Pancreas (tissue), 10 donors: ENCODE measurements at regions not wholly inside any gene's neighbourhood (a gene's known extent, or its start where the extent isn't known, plus 50 kb on each side); places are given as distances from the start of the nearest gene placed in this dataset.

Source experiments
- ATAC-seq, 4 donors: fragments of 200-7000 bp; cut with Tn5 transposase; one replicate each; pipeline versions ENCODE4 v1.8.0 to v1.9.1; 2020; ENCODE audit warnings: mild to moderate bottlenecking in 4 of 4, moderate library complexity in 4 of 4
- DNase-seq, 6 donors: peaks; one replicate each; pipeline ENCODE4 v3.0.0-alpha.2; 2020
- FAIRE-seq: peaks from 2 replicates; lab custom pipeline; 2012; peaks lifted over from hg19 to GRCh38; lab: Jason Lieb, UNC
- H3K27ac ChIP-seq, 4 donors: fragments of 200-600 bp; sonication (generic); 1 replicate in 3 of 4; 2 replicates in 1 of 4; pipeline versions ENCODE4 v1.5.0 to v1.8.0; 2020
- H3K27me3 ChIP-seq, 4 donors: fragments of 200-600 bp; one replicate each; pipeline ENCODE4 v1.8.0; 2021
- H3K36me3 ChIP-seq, 3 donors: fragments of 200-600 bp; sonication (generic) in 1 of 3; one replicate each; pipeline versions ENCODE4 v1.5.0 to v1.8.0; 2020 to 2021
- H3K4me1 ChIP-seq, 3 donors: fragments of 200-600 bp; one replicate each; pipeline ENCODE4 v1.8.0; 2021
- H3K4me3 ChIP-seq, 4 donors: fragments of 200-600 bp; sonication (generic) in 2 of 4; one replicate each; pipeline versions ENCODE4 v1.5.0 to v1.8.0; 2020 to 2021
- H3K9me3 ChIP-seq, 4 donors: fragments of 200-600 bp; one replicate each; pipeline ENCODE4 v1.8.0; 2021
- WGBS, 2 donors: extraction: QIAGEN DNeasy Blood & Tissue Kit; methylation state at CpG; one replicate each; pipeline ENCODE4 v1.1.7; 2013; 5-methylcytosine and 5-hydroxymethylcytosine counted together
- intact Hi-C, 3 donors: fragments of 100-400 bp; cut with DNase I; formaldehyde crosslinking; loops; one replicate each; pipeline versions ENCODE4 v1.11.1 to v1.14.2; 2022
- TF ChIP-seq, protein P1 (sequence below), 4 donors: fragments of 200-600 bp; sonication (generic) in 3 of 4; IDR thresholded peaks; one replicate each; pipeline versions ENCODE4 v1.5.0 to v1.8.0; 2021; ENCODE audit warnings: antibody characterized with exemption in 4 of 4
- donor health status: healthy with polysubstance abuse.
- donor health status: DM: no; HTN: no; CAD: no; lungs with moderate emphysema.
- donor health status: DM: no; HTN: no; CAD: no.
- donor health status: control.
- donor health status: control.
- donor health status: Bipolar disorder and iron deficiency.
- donor health status: DM: yes; HTN: yes; CAD: no.
- donor health status: DM: no; HTN: no; CAD: no.
- donor health status: DM: no; HTN: no; CAD: no.
- donor health status: DM: yes; HTN: yes; CAD: no.

DNA sequence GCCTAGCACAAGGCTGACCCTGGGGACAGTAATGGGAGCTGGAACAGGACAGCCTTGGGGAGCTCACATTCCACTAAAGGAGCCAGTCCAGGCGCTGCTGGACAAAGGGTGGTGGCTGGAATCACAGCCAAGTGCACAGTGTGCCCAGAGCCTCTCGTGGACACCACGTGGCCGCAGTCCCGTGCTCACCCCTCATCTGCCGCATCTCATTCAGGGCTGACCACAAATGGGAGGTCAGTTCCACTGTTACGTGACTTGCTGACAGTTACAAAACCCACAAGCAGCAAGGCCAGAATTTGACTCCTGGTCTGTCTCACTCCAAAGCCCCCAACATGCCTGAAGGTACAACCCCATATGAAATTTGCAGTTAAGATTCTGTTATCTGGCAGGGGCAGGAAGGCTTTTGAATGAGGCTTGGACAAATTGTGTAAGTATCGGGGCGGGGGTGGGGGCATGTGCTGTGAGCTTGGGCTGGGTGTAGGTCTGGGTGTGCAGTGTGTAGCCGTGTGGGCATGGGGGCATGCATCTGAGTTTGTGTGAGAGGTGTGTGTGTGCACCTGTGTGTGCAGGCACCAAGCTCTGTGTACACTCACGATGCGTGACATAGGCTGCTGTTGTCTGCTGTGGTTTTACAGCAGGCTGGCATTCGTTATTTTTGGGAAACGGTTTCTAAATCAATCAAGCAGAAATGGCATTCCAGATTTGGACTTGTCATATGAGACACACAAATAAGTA is 301.7 kb downstream of the BRD1 start:
- Histone ChIP-seq H3K27ac (no peak overlapping the region), H3K36me3 (no peaks in the 10 kb centered on the region), H3K4me3 (no peak overlapping the region), H3K27me3 (peaks cover 0 to 7% (median 0%) of the 10 kb centered on the region in 4 donors), H3K4me1 (no peaks in the 10 kb centered on the region), H3K9me3 (no peaks in the 10 kb centered on the region)
- no peak for FAIRE-seq
- intact Hi-C loops: no loop called here
- no peak for DNase-seq
- 37 to 41% methylated on average over 14 of the region's 14 CpGs for WGBS, 2 donors
- peak in 1 of 4 donors; percentile 20 for ATAC-seq
- TF ChIP-seq, protein P1, sequence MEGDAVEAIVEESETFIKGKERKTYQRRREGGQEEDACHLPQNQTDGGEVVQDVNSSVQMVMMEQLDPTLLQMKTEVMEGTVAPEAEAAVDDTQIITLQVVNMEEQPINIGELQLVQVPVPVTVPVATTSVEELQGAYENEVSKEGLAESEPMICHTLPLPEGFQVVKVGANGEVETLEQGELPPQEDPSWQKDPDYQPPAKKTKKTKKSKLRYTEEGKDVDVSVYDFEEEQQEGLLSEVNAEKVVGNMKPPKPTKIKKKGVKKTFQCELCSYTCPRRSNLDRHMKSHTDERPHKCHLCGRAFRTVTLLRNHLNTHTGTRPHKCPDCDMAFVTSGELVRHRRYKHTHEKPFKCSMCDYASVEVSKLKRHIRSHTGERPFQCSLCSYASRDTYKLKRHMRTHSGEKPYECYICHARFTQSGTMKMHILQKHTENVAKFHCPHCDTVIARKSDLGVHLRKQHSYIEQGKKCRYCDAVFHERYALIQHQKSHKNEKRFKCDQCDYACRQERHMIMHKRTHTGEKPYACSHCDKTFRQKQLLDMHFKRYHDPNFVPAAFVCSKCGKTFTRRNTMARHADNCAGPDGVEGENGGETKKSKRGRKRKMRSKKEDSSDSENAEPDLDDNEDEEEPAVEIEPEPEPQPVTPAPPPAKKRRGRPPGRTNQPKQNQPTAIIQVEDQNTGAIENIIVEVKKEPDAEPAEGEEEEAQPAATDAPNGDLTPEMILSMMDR (IDR thresholded peaks at IDR 0.05): no peak

- ATAC-seq (no peak), DNase-seq (no peak), FAIRE-seq (no peak)
- WGBS, 2 donors: 39 to 53% methylated on average over 9 of the region's 9 CpGs
- no peak overlapping the region for H3K4me3 ChIP-seq
- no peaks in the 10 kb centered on the region for H3K4me1 ChIP-seq
- intact Hi-C loops: no loop called here
- TF ChIP-seq, protein P1 (IDR thresholded peaks at IDR 0.05): no peak
- H3K36me3 ChIP-seq: no peaks in the 10 kb centered on the region
- H3K27me3 ChIP-seq: peaks cover 0 to 7% (median 0%) of the 10 kb centered on the region in 4 donors
- no peak overlapping the region for H3K27ac ChIP-seq
- H3K9me3 ChIP-seq: no peaks in the 10 kb centered on the region
Observed at GRCh38 chr22:49525360-49525759, 302.3 kb downstream of the BRD1 start.

DNA sequence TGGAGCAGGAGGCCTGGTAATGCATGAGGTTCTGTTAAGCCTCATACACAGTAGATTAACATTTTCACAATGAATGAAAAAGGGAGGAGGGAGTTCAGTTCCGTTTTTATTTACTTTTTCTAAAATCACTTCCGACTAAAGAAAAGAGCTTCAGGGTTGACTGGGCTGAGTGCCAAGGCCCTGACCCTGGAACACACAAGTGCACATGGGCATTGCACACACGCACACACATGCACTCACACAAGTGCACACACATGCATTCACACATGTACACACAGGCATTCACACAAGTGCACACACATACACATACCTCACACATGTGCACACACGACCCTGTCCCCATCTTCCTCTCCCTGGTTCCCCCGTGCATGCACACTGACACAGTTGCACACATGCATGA is 303.3 kb downstream of the BRD1 start:
- 19 to 30% methylated on average over 5 of the region's 5 CpGs for WGBS, 2 donors
- DNase-seq (no peak), FAIRE-seq (no peak), ATAC-seq (no peak)
- no peak overlapping the region for H3K4me3 ChIP-seq
- H3K27me3 ChIP-seq: peaks cover 0 to 7% (median 0%) of the 10 kb centered on the region in 4 donors
- intact Hi-C loops: no loop called here
- no peak overlapping the region for H3K27ac ChIP-seq
- H3K36me3 ChIP-seq: no peaks in the 10 kb centered on the region
- H3K9me3 ChIP-seq: no peaks in the 10 kb centered on the region
- no peaks in the 10 kb centered on the region for H3K4me1 ChIP-seq
- TF ChIP-seq, protein P1 (IDR thresholded peaks at IDR 0.05): no peak

- Histone ChIP-seq H3K36me3 (no peaks in the 10 kb centered on the region), H3K27ac (no peak overlapping the region), H3K9me3 (no peaks in the 10 kb centered on the region), H3K4me3 (no peak overlapping the region), H3K4me1 (no peaks in the 10 kb centered on the region), H3K27me3 (peaks cover 0 to 7% (median 0%) of the 10 kb centered on the region in 4 donors)
- ATAC-seq (no peak), DNase-seq (no peak), FAIRE-seq (no peak)
- TF ChIP-seq, protein P1 (IDR thresholded peaks at IDR 0.05): no peak
- 48 to 67% methylated on average over 15 of the region's 15 CpGs for WGBS, 2 donors
- intact Hi-C loops: no loop called here
Observed at GRCh38 chr22:49523374-49524008, 304.2 kb downstream of the BRD1 start.
